ENCODE measurements at regions not wholly inside any gene's neighbourhood (a gene's known extent, or its start where the extent isn't known, plus 50 kb on each side); places are given as distances from the start of the nearest gene placed in this dataset.

GRCh38 chr2:153543635-153544071 is 65.1 kb upstream of the RPRM start:
- TF ChIP-seq EZH2 (IDR thresholded peaks at IDR 0.05) (no peak), POLR2AphosphoS5 (IDR thresholded peaks at IDR 0.05; ENCODE audit: borderline replicate concordance, low read depth, low read length) (no peak), FOXP2 (optimal IDR thresholded peaks at IDR 0.05; ENCODE audit: control extremely low read depth, extremely low read length, insufficient read depth) (no peak)

All from SK-N-MC (cell line).